Activated naive CD4-positive, alpha-beta T cell treated with anti-CD3 and anti-CD28 coated beads for 36 hours (primary cell): ENCODE measurements at regions not wholly inside any gene's neighbourhood (a gene's known extent, or its start where the extent isn't known, plus 50 kb on each side); places are given as distances from the start of the nearest gene placed in this dataset.
"Not testable (repeated sequence)": the region's sequence is repeated elsewhere in the genome, so short reads cannot be mapped to it uniquely, and the experiment has no call there.

ENCODE experiments used
- CTCF ChIA-PET: fragments of 350-600 bp; sonication (Branson Sonifier 250); formaldehyde crosslinking; loops from one replicate; lab custom pipeline; 2021; ENCODE audit warnings: antibody characterized with exemption; lab: Charles Lee
- DNase-seq: peaks from one replicate; pipeline ENCODE4 v3.0.0-alpha.2; 2020
- H3K27ac Mint-ChIP-seq: one replicate; pipeline ENCODE4 v1.8.0; 2021; ENCODE audit warnings: mild to moderate bottlenecking, mixed read lengths
- H3K27me3 Mint-ChIP-seq: one replicate; pipeline ENCODE4 v1.8.0; 2021; ENCODE audit warnings: low read depth, mixed read lengths
- H3K36me3 Mint-ChIP-seq: one replicate; pipeline ENCODE4 v1.8.0; 2021; ENCODE audit warnings: low read depth, mixed read lengths
- H3K4me1 Mint-ChIP-seq: one replicate; pipeline ENCODE4 v1.8.0; 2021; ENCODE audit warnings: low read depth, mixed read lengths
- H3K4me3 Mint-ChIP-seq: one replicate; pipeline ENCODE4 v1.8.0; 2021; ENCODE audit warnings: mild to moderate bottlenecking, moderate library complexity, mixed read lengths
- H3K9me3 Mint-ChIP-seq: one replicate; pipeline ENCODE4 v1.8.0; 2021; ENCODE audit warnings: mixed read lengths
- intact Hi-C: fragments of 100-400 bp; cut with micrococcal nuclease; formaldehyde crosslinking; loops from one replicate; pipeline ENCODE4 v1.15.1; 2023

GRCh38 chr11:97772705-97773104 lies 1248.0 kb upstream of the CNTN5 start:
- intact Hi-C loops: no loop called here
- H3K27me3 Mint-ChIP-seq: no peaks in the 10 kb centered on the region
- DNase-seq: no peak
- no peak overlapping the region for H3K27ac Mint-ChIP-seq
- H3K4me3 Mint-ChIP-seq: no peak overlapping the region
- CTCF ChIA-PET: no interaction called here
- no peaks in the 10 kb centered on the region for H3K36me3 Mint-ChIP-seq
- peaks cover 7% of the 10 kb centered on the region for H3K9me3 Mint-ChIP-seq
- no peaks in the 10 kb centered on the region for H3K4me1 Mint-ChIP-seq

GRCh38 chr11:97784388-97784787 lies 1236.4 kb upstream of the CNTN5 start:
- CTCF ChIA-PET, H3K4me3 Mint-ChIP-seq, H3K27ac Mint-ChIP-seq, H3K27me3 Mint-ChIP-seq, DNase-seq, H3K36me3 Mint-ChIP-seq, H3K4me1 Mint-ChIP-seq, intact Hi-C loops: not testable (repeated sequence)
- H3K9me3 Mint-ChIP-seq: peaks cover 35% of the 10 kb centered on the region

GRCh38 chr11:97786961-97787360 lies 1233.8 kb upstream of the CNTN5 start:
- Mint-ChIP-seq H3K27me3 (no peaks in the 10 kb centered on the region), H3K36me3 (no peaks in the 10 kb centered on the region), H3K4me3 (no peak overlapping the region), H3K4me1 (no peaks in the 10 kb centered on the region), H3K27ac (no peak overlapping the region), H3K9me3 (peaks cover 24% of the 10 kb centered on the region)
- CTCF ChIA-PET: no interaction called here
- intact Hi-C loops: no loop called here
- DNase-seq: no peak

- CTCF ChIA-PET: no interaction called here
- Mint-ChIP-seq H3K9me3 (no peaks in the 10 kb centered on the region), H3K36me3 (no peaks in the 10 kb centered on the region), H3K27me3 (no peaks in the 10 kb centered on the region), H3K27ac (no peak overlapping the region), H3K4me3 (no peak overlapping the region), H3K4me1 (no peaks in the 10 kb centered on the region)
- intact Hi-C loops: no loop called here
- no peak for DNase-seq
These were observed 1225.9 kb upstream of the CNTN5 start for GRCh38 chr11:97794876-97795275.

- H3K36me3 Mint-ChIP-seq: no peaks in the 10 kb centered on the region
- intact Hi-C loops: no loop called here
- H3K27ac Mint-ChIP-seq: no peak overlapping the region
- H3K4me1 Mint-ChIP-seq: no peaks in the 10 kb centered on the region
- H3K27me3 Mint-ChIP-seq: no peaks in the 10 kb centered on the region
- H3K9me3 Mint-ChIP-seq: no peaks in the 10 kb centered on the region
- CTCF ChIA-PET: no interaction called here
- no peak overlapping the region for H3K4me3 Mint-ChIP-seq
- no peak for DNase-seq
These were observed 1219.9 kb upstream of the CNTN5 start for GRCh38 chr11:97800891-97801290.

- intact Hi-C loops: no loop called here
- no peaks in the 10 kb centered on the region for H3K4me1 Mint-ChIP-seq
- CTCF ChIA-PET: no interaction called here
These were observed 1206.3 kb upstream of the CNTN5 start for GRCh38 chr11:97814325-97814959.

GRCh38 chr11:97815667-97816066 lies 1205.1 kb upstream of the CNTN5 start:
- intact Hi-C loops: no loop called here
- DNase-seq: no peak
- Mint-ChIP-seq H3K4me1 (no peaks in the 10 kb centered on the region), H3K27ac (no peak overlapping the region), H3K27me3 (no peaks in the 10 kb centered on the region), H3K36me3 (no peaks in the 10 kb centered on the region), H3K9me3 (peaks cover 7% of the 10 kb centered on the region), H3K4me3 (no peak overlapping the region)
- CTCF ChIA-PET: no interaction called here

More at GRCh38 chr11:97814325-97814959, 1206.3 kb upstream of the CNTN5 start:
- no peak overlapping the region for H3K27ac Mint-ChIP-seq
- H3K36me3 Mint-ChIP-seq: no peaks in the 10 kb centered on the region
- no peak for DNase-seq
- no peaks in the 10 kb centered on the region for H3K27me3 Mint-ChIP-seq
- H3K9me3 Mint-ChIP-seq: peaks cover 3% of the 10 kb centered on the region
- no peak overlapping the region for H3K4me3 Mint-ChIP-seq

- Mint-ChIP-seq H3K36me3 (no peaks in the 10 kb centered on the region), H3K9me3 (peaks cover 3% of the 10 kb centered on the region), H3K4me3 (no peak overlapping the region), H3K27ac (no peak overlapping the region), H3K4me1 (no peaks in the 10 kb centered on the region), H3K27me3 (no peaks in the 10 kb centered on the region)
- CTCF ChIA-PET: no interaction called here
- intact Hi-C loops: no loop called here
- no peak for DNase-seq
These were observed 1188.3 kb upstream of the CNTN5 start for GRCh38 chr11:97832451-97832850.

GRCh38 chr11:97833412-97833811 lies 1187.3 kb upstream of the CNTN5 start:
- H3K27me3 Mint-ChIP-seq: no peaks in the 10 kb centered on the region
- no peak for DNase-seq
- intact Hi-C loops: no loop called here
- peaks cover 3% of the 10 kb centered on the region for H3K9me3 Mint-ChIP-seq
- H3K27ac Mint-ChIP-seq: no peak overlapping the region
- H3K36me3 Mint-ChIP-seq: no peaks in the 10 kb centered on the region
- CTCF ChIA-PET: no interaction called here
- H3K4me3 Mint-ChIP-seq: no peak overlapping the region
- no peaks in the 10 kb centered on the region for H3K4me1 Mint-ChIP-seq

- Mint-ChIP-seq H3K9me3 (peaks cover 10% of the 10 kb centered on the region), H3K4me1 (no peaks in the 10 kb centered on the region), H3K27me3 (no peaks in the 10 kb centered on the region), H3K27ac (no peak overlapping the region), H3K36me3 (no peaks in the 10 kb centered on the region), H3K4me3 (no peak overlapping the region)
- intact Hi-C loops: no loop called here
- CTCF ChIA-PET: no interaction called here
- DNase-seq: no peak
These were observed 1176.7 kb upstream of the CNTN5 start for GRCh38 chr11:97844016-97844415.

GRCh38 chr11:97847730-97848129 lies 1173.0 kb upstream of the CNTN5 start:
- Mint-ChIP-seq H3K4me1 (no peaks in the 10 kb centered on the region), H3K9me3 (peaks cover 2% of the 10 kb centered on the region), H3K27me3 (no peaks in the 10 kb centered on the region), H3K36me3 (no peaks in the 10 kb centered on the region), H3K4me3 (no peak overlapping the region), H3K27ac (no peak overlapping the region)
- DNase-seq: no peak
- intact Hi-C loops: no loop called here
- CTCF ChIA-PET: no interaction called here

GRCh38 chr11:97850701-97851100 lies 1170.0 kb upstream of the CNTN5 start:
- Mint-ChIP-seq H3K4me1 (no peaks in the 10 kb centered on the region), H3K36me3 (no peaks in the 10 kb centered on the region), H3K4me3 (no peak overlapping the region), H3K27me3 (no peaks in the 10 kb centered on the region), H3K27ac (no peak overlapping the region), H3K9me3 (peaks cover 2% of the 10 kb centered on the region)
- intact Hi-C loops: no loop called here
- CTCF ChIA-PET: interaction anchor here (0.9 kb wide), 1 partner anchor 90 kb away, joined by 6 read pairs; no protein-coding TSS in a partner anchor
- DNase-seq: no peak

- no peaks in the 10 kb centered on the region for H3K27me3 Mint-ChIP-seq
- no peak overlapping the region for H3K27ac Mint-ChIP-seq
- no peaks in the 10 kb centered on the region for H3K9me3 Mint-ChIP-seq
- no peak overlapping the region for H3K4me3 Mint-ChIP-seq
- DNase-seq: no peak
- H3K4me1 Mint-ChIP-seq: no peaks in the 10 kb centered on the region
- intact Hi-C loops: no loop called here
- CTCF ChIA-PET: no interaction called here
- H3K36me3 Mint-ChIP-seq: no peaks in the 10 kb centered on the region
These were observed 1166.4 kb upstream of the CNTN5 start for GRCh38 chr11:97854357-97854756.
